GM23248 (cell line): ENCODE measurements at regions not wholly inside any gene's neighbourhood (a gene's known extent, or its start where the extent isn't known, plus 50 kb on each side); places are given as distances from the start of the nearest gene placed in this dataset.

ENCODE experiments used
- DNase-seq: peaks from one replicate; pipeline ENCODE4 v3.0.0-alpha.2; 2015
- H2AFZ ChIP-seq: fragments of 200-600 bp; sonication (generic); 2 replicates; pipeline ENCODE4 v1.6.1; 2016; ENCODE audit warnings: antibody characterized with exemption
- H3F3A ChIP-seq: fragments of 200-600 bp; sonication (generic); 2 replicates; pipeline ENCODE4 v1.6.1; 2016; ENCODE audit warnings: mild to moderate bottlenecking, antibody characterized with exemption, mixed run types; ENCODE audit not compliant: insufficient read depth
- H3K27ac ChIP-seq: fragments of 200-600 bp; sonication (generic); 2 replicates; pipeline ENCODE4 v1.5.1; 2016; ENCODE audit warnings: mild to moderate bottlenecking
- H3K27me3 ChIP-seq: fragments of 200-600 bp; sonication (generic); replicated peaks from 2 replicates; pipeline ENCODE4 v1.6.1; 2016; ENCODE audit warnings: mild to moderate bottlenecking; ENCODE audit not compliant: insufficient read depth
- H3K36me3 ChIP-seq: fragments of 200-600 bp; sonication (generic); 2 replicates; pipeline ENCODE4 v1.6.1; 2016; ENCODE audit warnings: low read depth, mild to moderate bottlenecking
- H3K4me1 ChIP-seq: fragments of 200-600 bp; sonication (generic); 2 replicates; pipeline ENCODE4 v1.6.1; 2016; ENCODE audit warnings: mild to moderate bottlenecking; ENCODE audit not compliant: insufficient read depth
- H3K4me2 ChIP-seq: fragments of 200-600 bp; sonication (generic); one replicate; pipeline ENCODE4 v1.6.1; 2016; ENCODE audit warnings: mild to moderate bottlenecking; ENCODE audit not compliant: unreplicated experiment
- H3K4me3 ChIP-seq: fragments of 200-600 bp; sonication (generic); 2 replicates; pipeline ENCODE4 v1.5.1; 2016; ENCODE audit warnings: mild to moderate bottlenecking
- H3K79me2 ChIP-seq: fragments of 200-600 bp; sonication (generic); 2 replicates; pipeline ENCODE4 v1.6.1; 2016; ENCODE audit warnings: mild to moderate bottlenecking; ENCODE audit not compliant: insufficient read depth
- H3K9ac ChIP-seq: fragments of 200-600 bp; sonication (generic); 2 replicates; pipeline ENCODE4 v1.6.1; 2016; ENCODE audit warnings: mild to moderate bottlenecking
- H3K9me2 ChIP-seq: fragments of 200-600 bp; sonication (generic); 2 replicates; pipeline ENCODE4 v1.6.1; 2016; ENCODE audit warnings: mixed run types, mild to moderate bottlenecking, moderate library complexity; ENCODE audit not compliant: insufficient read depth
- H3K9me3 ChIP-seq: fragments of 200-600 bp; sonication (generic); one replicate; pipeline ENCODE4 v1.6.1; 2017; ENCODE audit warnings: low read depth
- H4K20me1 ChIP-seq: fragments of 200-600 bp; sonication (generic); 2 replicates; pipeline ENCODE4 v1.6.0; 2016; ENCODE audit not compliant: insufficient read depth
- EZH2 ChIP-seq: fragments of 200-600 bp; sonication (generic); IDR thresholded peaks from 2 replicates; pipeline ENCODE4 v1.6.1; 2018; ENCODE audit warnings: antibody characterized with exemption, mild to moderate bottlenecking; ENCODE audit not compliant: insufficient read depth, poor library complexity, severe bottlenecking
- EZH2phosphoT487 ChIP-seq: fragments of 200-600 bp; sonication (generic); IDR thresholded peaks from 2 replicates; pipeline ENCODE4 v1.6.1; 2018; ENCODE audit warnings: antibody characterized with exemption, moderate library complexity, mild to moderate bottlenecking, low read depth; ENCODE audit not compliant: insufficient read depth
- WGBS, 2 experiments: methylation state at CpG; one replicate each; pipeline ENCODE4 v1.1.6; 2015 to 2017; ENCODE audit warnings: low lambda C conversion rate in 2 of 2, low coverage in 1 of 2; ENCODE audit errors: missing lambda C conversion rate in 2 of 2; 5-methylcytosine and 5-hydroxymethylcytosine counted together
- in situ Hi-C: fragments of 300-500 bp; cut with MboI; formaldehyde crosslinking; loops from 2 replicates; pipeline ENCODE4 v1.15.0; 2020

GRCh38 chr15:62519900-62520299 is 354.8 kb upstream of the C2CD4B start:
- no peak for DNase-seq
- 83 to 88% methylated on average over 4 of the region's 4 CpGs for WGBS, 2 experiments
- Histone ChIP-seq H3K27me3 (no peaks in the 10 kb centered on the region), H3F3A (peaks cover 12% of the 10 kb centered on the region; the same call in 1 of the 2 replicates), H2AFZ (no peak overlapping the region), H3K4me1 (peaks cover 6% of the 10 kb centered on the region), H3K9me3 (no peaks in the 10 kb centered on the region), H3K4me3 (no peak overlapping the region), H3K79me2 (peaks cover 70% of the 10 kb centered on the region), H3K27ac (no peak overlapping the region), H4K20me1 (no peaks in the 10 kb centered on the region), H3K36me3 (no peaks in the 10 kb centered on the region), H3K4me2 (no peak overlapping the region), H3K9ac (no peak overlapping the region), H3K9me2 (no peaks in the 10 kb centered on the region)
- TF ChIP-seq EZH2 (no peak), EZH2phosphoT487 (no peak)
- in situ Hi-C loops = no loop called here

DNA sequence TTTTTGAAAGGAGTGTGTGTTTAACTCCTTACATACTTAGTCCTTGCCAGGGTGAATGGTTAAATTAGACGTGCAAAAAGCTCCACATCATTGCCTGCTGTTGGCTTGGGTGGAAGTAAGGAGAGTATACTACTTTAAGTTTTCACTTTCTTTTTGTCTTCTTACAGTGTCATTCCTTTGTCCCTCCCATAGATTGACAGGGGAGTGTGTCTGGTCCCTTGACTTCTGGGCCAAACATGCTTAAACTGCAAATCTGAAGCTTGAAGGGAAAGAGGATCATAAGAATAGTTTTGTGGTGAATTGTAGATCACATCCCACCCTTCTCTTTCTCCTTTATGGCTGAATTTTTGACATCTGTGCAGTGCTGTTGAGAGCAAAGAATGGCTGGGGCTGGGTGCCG is 355.8 kb upstream of the C2CD4B start:
- no peak for DNase-seq
- Histone ChIP-seq H3K9ac (no peak overlapping the region), H3K4me3 (no peak overlapping the region), H3K79me2 (peaks cover 61% of the 10 kb centered on the region), H3K4me2 (no peak overlapping the region), H4K20me1 (no peaks in the 10 kb centered on the region), H3K9me2 (no peaks in the 10 kb centered on the region), H3F3A (peaks cover 19% of the 10 kb centered on the region; the same call in 1 of the 2 replicates), H3K36me3 (no peaks in the 10 kb centered on the region), H2AFZ (no peak overlapping the region), H3K27ac (no peak overlapping the region), H3K27me3 (no peaks in the 10 kb centered on the region), H3K4me1 (peaks cover 6% of the 10 kb centered on the region), H3K9me3 (no peaks in the 10 kb centered on the region)
- in situ Hi-C loops = no loop called here
- TF ChIP-seq EZH2phosphoT487 (no peak), EZH2 (no peak)
- 88 to 98% methylated on average over 2 of the region's 2 CpGs for WGBS, 2 experiments

DNA sequence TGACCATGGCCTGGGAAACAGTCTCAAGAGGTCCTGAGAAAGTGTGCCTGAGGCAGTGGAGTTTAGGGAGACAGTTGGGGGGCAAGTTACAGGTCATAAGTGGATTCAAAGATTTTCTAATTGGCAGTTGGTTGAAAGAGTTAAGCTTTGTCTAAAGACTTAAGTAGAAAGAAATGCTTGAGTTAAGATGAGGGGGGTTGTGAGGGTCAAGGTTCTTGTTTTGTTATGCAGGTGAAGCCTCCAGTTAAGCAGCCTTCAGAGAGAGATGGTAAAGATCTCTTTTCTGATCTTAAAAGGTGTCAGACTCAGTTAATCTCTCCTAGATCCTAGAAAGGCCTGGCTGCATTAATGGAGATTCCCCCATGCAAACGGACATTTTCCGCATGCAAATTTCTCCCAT is 356.3 kb upstream of the C2CD4B start:
- no peak overlapping the region for H3K27ac ChIP-seq
- H3K4me3 ChIP-seq = no peak overlapping the region
- H3K4me2 ChIP-seq = no peak overlapping the region
- H3K27me3 ChIP-seq = no peaks in the 10 kb centered on the region
- no peak for DNase-seq
- no peaks in the 10 kb centered on the region for H3K9me3 ChIP-seq
- H3K36me3 ChIP-seq = no peaks in the 10 kb centered on the region
- no peak overlapping the region for H3K9ac ChIP-seq
- H3F3A ChIP-seq = peaks cover 19% of the 10 kb centered on the region; the same call in 1 of the 2 replicates
- in situ Hi-C loops = no loop called here
- H3K9me2 ChIP-seq = no peaks in the 10 kb centered on the region
- H2AFZ ChIP-seq = no peak overlapping the region
- WGBS, 2 experiments = 97% methylated on average over 2 of the region's 2 CpGs
- H3K4me1 ChIP-seq = peaks cover 6% of the 10 kb centered on the region
- peaks cover 60% of the 10 kb centered on the region for H3K79me2 ChIP-seq
- TF ChIP-seq EZH2phosphoT487 (no peak), EZH2 (no peak)
- no peaks in the 10 kb centered on the region for H4K20me1 ChIP-seq

GRCh38 chr15:62524848-62525247 is 359.8 kb upstream of the C2CD4B start:
- peak; percentile 83 for DNase-seq
- peaks cover 19% of the 10 kb centered on the region; the same call in 1 of the 2 replicates for H3F3A ChIP-seq
- TF ChIP-seq EZH2 = no peak
- TF ChIP-seq EZH2phosphoT487 = no peak
- no peaks in the 10 kb centered on the region for H3K9me3 ChIP-seq
- H3K27me3 ChIP-seq = no peaks in the 10 kb centered on the region
- no peak overlapping the region for H2AFZ ChIP-seq
- in situ Hi-C loops = no loop called here
- WGBS, 2 experiments = 50 to 53% methylated on average over 4 of the region's 4 CpGs
- H3K36me3 ChIP-seq = no peaks in the 10 kb centered on the region
- H3K4me2 ChIP-seq = no peak overlapping the region
- H4K20me1 ChIP-seq = no peaks in the 10 kb centered on the region
- no peak overlapping the region for H3K9ac ChIP-seq
- H3K4me3 ChIP-seq = no peak overlapping the region
- H3K9me2 ChIP-seq = no peaks in the 10 kb centered on the region
- peaks cover 6% of the 10 kb centered on the region for H3K4me1 ChIP-seq
- H3K27ac ChIP-seq = peak overlapping the region; percentile 26; the same call in 1 of the 2 replicates
- peaks cover 51% of the 10 kb centered on the region for H3K79me2 ChIP-seq

DNA sequence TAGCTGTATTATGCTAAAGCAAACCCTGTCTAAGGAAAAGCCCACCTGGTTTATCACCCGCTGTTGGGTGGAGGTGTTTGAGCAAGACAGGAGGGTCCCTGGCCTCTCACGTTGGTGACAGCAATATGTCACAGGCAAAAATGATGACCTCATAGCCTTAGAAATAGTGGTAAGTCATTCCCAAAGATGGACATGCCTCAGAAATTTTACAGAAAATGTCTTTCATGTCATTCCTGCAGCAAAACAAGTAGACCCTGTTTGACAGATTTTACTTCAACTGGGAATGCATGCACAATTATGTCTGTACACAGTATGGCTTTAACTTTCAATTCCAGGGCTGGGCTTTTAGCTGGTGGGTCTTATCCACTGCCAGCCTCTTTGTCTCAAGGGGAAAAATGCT is 362.3 kb upstream of the C2CD4B start:
- 27 to 37% methylated on average over 2 of the region's 2 CpGs for WGBS, 2 experiments
- H3F3A ChIP-seq = peaks cover 16% of the 10 kb centered on the region; the same call in 1 of the 2 replicates
- H3K4me3 ChIP-seq = no peak overlapping the region
- no peaks in the 10 kb centered on the region for H3K27me3 ChIP-seq
- in situ Hi-C loops = no loop called here
- no peak overlapping the region for H2AFZ ChIP-seq
- H3K27ac ChIP-seq = no peak overlapping the region
- no peaks in the 10 kb centered on the region for H3K9me2 ChIP-seq
- no peaks in the 10 kb centered on the region for H3K9me3 ChIP-seq
- DNase-seq = no peak
- peaks cover 48% of the 10 kb centered on the region for H3K79me2 ChIP-seq
- TF ChIP-seq EZH2phosphoT487 = no peak
- no peak for TF ChIP-seq EZH2
- no peaks in the 10 kb centered on the region for H4K20me1 ChIP-seq
- H3K9ac ChIP-seq = no peak overlapping the region
- H3K4me1 ChIP-seq = peaks cover 6% of the 10 kb centered on the region
- H3K4me2 ChIP-seq = no peak overlapping the region
- H3K36me3 ChIP-seq = no peaks in the 10 kb centered on the region
